ENCODE measurements at regions not wholly inside any gene's neighbourhood (a gene's known extent, or its start where the extent isn't known, plus 50 kb on each side); places are given as distances from the start of the nearest gene placed in this dataset.

GRCh38 chr4:52251864-52252263, 200.8 kb downstream of the SPATA18 start (continued):
- TF ChIP-seq CHD7 (IDR thresholded peaks at IDR 0.05; ENCODE audit: insufficient replicate concordance, low read length) (no peak), KDM4A (IDR thresholded peaks at IDR 0.05; ENCODE audit: low read depth, low read length, severe bottlenecking) (no peak), HDAC2 (IDR thresholded peaks at IDR 0.05; ENCODE audit: borderline replicate concordance in 1 of 2, low read depth in 2 of 2, low read length in 2 of 2) (no peak), TAF1 (IDR thresholded peaks at IDR 0.05; ENCODE audit: low read depth, low read length) (no peak), SIRT6 (IDR thresholded peaks at IDR 0.05; ENCODE audit: low read length) (no peak), NANOG (IDR thresholded peaks at IDR 0.05; ENCODE audit: insufficient read depth, low read depth, low read length, poor library complexity, severe bottlenecking) (no peak), SAP30 (IDR thresholded peaks at IDR 0.05; ENCODE audit: insufficient read depth, insufficient replicate concordance, low read length) (no peak), BRCA1 (IDR thresholded peaks at IDR 0.05; ENCODE audit: low read depth, low read length) (no peak), MAFK (IDR thresholded peaks at IDR 0.05; ENCODE audit: low read depth, low read length) (no peak), SIN3A (conservative IDR thresholded peaks at IDR 0.05 in 1 of 2, IDR thresholded peaks at IDR 0.05 in 1 of 2; ENCODE audit: low read depth in 1 of 2, low read length in 2 of 2) (no peak)

Data from H1 (cell line).